ENCODE measurements at regions not wholly inside any gene's neighbourhood (a gene's known extent, or its start where the extent isn't known, plus 50 kb on each side); places are given as distances from the start of the nearest gene placed in this dataset.

DNA sequence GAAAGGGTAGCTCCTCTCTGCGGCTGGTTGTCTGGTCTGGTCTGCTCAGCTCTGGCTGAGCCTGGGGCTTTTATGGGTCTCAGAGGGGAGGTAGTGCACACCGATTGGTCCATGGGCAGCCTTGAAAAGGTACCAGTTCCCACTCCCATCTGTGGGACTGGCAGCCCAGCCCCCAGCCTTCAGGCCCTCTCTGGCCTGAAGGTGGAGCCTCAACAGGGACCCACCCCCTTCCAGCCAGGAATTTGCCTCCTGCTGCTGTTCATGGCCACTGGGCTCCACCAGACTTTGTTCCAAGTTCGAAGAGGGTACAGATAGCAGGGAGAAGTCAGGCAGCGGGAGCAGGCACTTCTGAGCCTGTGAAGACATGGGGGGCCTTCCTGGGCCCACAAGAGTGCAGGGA, 165.3 kb upstream of the SLC27A6 start:
- no peak for DNase-seq (ENCODE audit: low read depth in 1 of 2, low spot score in 1 of 2)
- Histone ChIP-seq H3K27ac (replicated peaks) (no peak overlapping the region), H3K4me3 (replicated peaks; ENCODE audit: insufficient read depth, low read length) (no peak overlapping the region), H3K27me3 (ENCODE audit: insufficient read depth, poor library complexity, severe bottlenecking) (no peaks in the 10 kb centered on the region)
- TF ChIP-seq POLR2AphosphoS5 (IDR thresholded peaks at IDR 0.05; ENCODE audit: low read depth) (no peak), CTCF (IDR thresholded peaks at IDR 0.05; ENCODE audit: insufficient read depth, low read length) (no peak), GABPA (IDR thresholded peaks at IDR 0.05; ENCODE audit: low read depth) (no peak), REST (IDR thresholded peaks at IDR 0.05; ENCODE audit: insufficient replicate concordance, low read depth) (no peak), SPI1 (IDR thresholded peaks at IDR 0.05; ENCODE audit: borderline replicate concordance, low read depth) (no peak)

- Histone ChIP-seq H3K4me3 (replicated peaks; ENCODE audit: insufficient read depth, low read length) (no peak overlapping the region), H3K27me3 (ENCODE audit: insufficient read depth, poor library complexity, severe bottlenecking) (no peaks in the 10 kb centered on the region), H3K27ac (replicated peaks) (no peak overlapping the region)
- TF ChIP-seq POLR2AphosphoS5 (IDR thresholded peaks at IDR 0.05; ENCODE audit: low read depth) (no peak), REST (IDR thresholded peaks at IDR 0.05; ENCODE audit: insufficient replicate concordance, low read depth) (no peak), GABPA (IDR thresholded peaks at IDR 0.05; ENCODE audit: low read depth) (no peak), SPI1 (IDR thresholded peaks at IDR 0.05; ENCODE audit: borderline replicate concordance, low read depth) (no peak), CTCF (IDR thresholded peaks at IDR 0.05; ENCODE audit: insufficient read depth, low read length) (no peak)
- DNase-seq (ENCODE audit: low read depth in 1 of 2, low spot score in 1 of 2), result no peak
These were observed 164.9 kb upstream of the SLC27A6 start for GRCh38 chr5:128800377-128800776.

- Histone ChIP-seq H3K27ac (replicated peaks) (no peak overlapping the region), H3K27me3 (ENCODE audit: insufficient read depth, poor library complexity, severe bottlenecking) (no peaks in the 10 kb centered on the region), H3K4me3 (replicated peaks; ENCODE audit: insufficient read depth, low read length) (no peak overlapping the region)
- TF ChIP-seq CTCF (IDR thresholded peaks at IDR 0.05; ENCODE audit: insufficient read depth, low read length) (no peak), SPI1 (IDR thresholded peaks at IDR 0.05; ENCODE audit: borderline replicate concordance, low read depth) (no peak), POLR2AphosphoS5 (IDR thresholded peaks at IDR 0.05; ENCODE audit: low read depth) (no peak), REST (IDR thresholded peaks at IDR 0.05; ENCODE audit: insufficient replicate concordance, low read depth) (no peak), GABPA (IDR thresholded peaks at IDR 0.05; ENCODE audit: low read depth) (no peak)
- no peak for DNase-seq (ENCODE audit: low read depth in 1 of 2, low spot score in 1 of 2)
These were observed 151.8 kb upstream of the SLC27A6 start for GRCh38 chr5:128813317-128814070.
